A673 (cell line): ENCODE measurements at regions not wholly inside any gene's neighbourhood (a gene's known extent, or its start where the extent isn't known, plus 50 kb on each side); places are given as distances from the start of the nearest gene placed in this dataset.

ENCODE experiments used
- BruUV-seq: library from RNA; stranded (reverse); fragments of 400-500 nt; replicated peaks from 2 replicates; lab custom pipeline; 2021; lab: Mats Ljungman, UMichigan
- CTCF ChIA-PET: fragments of 300-600 bp; sonication (Branson Sonifier 250); formaldehyde crosslinking; loops from one replicate; lab custom pipeline; 2022; ENCODE audit warnings: antibody characterized with exemption; lab: Charles Lee
- POLR2A ChIA-PET: fragments of 300-600 bp; sonication (Branson Sonifier 250); formaldehyde crosslinking; loops from one replicate; lab custom pipeline; 2022; ENCODE audit warnings: antibody characterized with exemption; ENCODE audit not compliant: low non-redundant PET; lab: Charles Lee
- DNase-seq: peaks from one replicate; pipeline ENCODE4 v3.0.0-alpha.2; 2015; ENCODE audit warnings: low spot score
- H3K27ac ChIP-seq: fragments of 200-600 bp; sonication (generic); 2 replicates; pipeline ENCODE4 v1.5.1; 2016; ENCODE audit warnings: mixed run types, low read depth, mild to moderate bottlenecking, mixed read lengths, antibody characterized with exemption, low read length; ENCODE audit not compliant: poor library complexity, severe bottlenecking
- H3K27me3 ChIP-seq: fragments of 200-600 bp; sonication (generic); replicated peaks from 2 replicates; pipeline ENCODE4 v1.6.1; 2017; ENCODE audit warnings: mixed run types, low read depth, mild to moderate bottlenecking, mixed read lengths, antibody characterized with exemption, low read length; ENCODE audit not compliant: insufficient read depth, poor library complexity
- H3K36me3 ChIP-seq: fragments of 200-600 bp; sonication (generic); 2 replicates; pipeline ENCODE4 v1.6.1; 2016; ENCODE audit warnings: mixed run types, mild to moderate bottlenecking, mixed read lengths, antibody characterized with exemption, low read length; ENCODE audit not compliant: insufficient read depth, poor library complexity, severe bottlenecking
- H3K4me1 ChIP-seq: fragments of 200-600 bp; sonication (generic); 2 replicates; pipeline ENCODE4 v1.6.1; 2017; ENCODE audit warnings: mixed run types, mild to moderate bottlenecking, mixed read lengths, antibody characterized with exemption, low read length; ENCODE audit not compliant: insufficient read depth, poor library complexity, severe bottlenecking
- H3K4me3 ChIP-seq: fragments of 200-600 bp; sonication (generic); 2 replicates; pipeline ENCODE4 v1.5.1; 2016; ENCODE audit warnings: low read depth, mixed run types, mild to moderate bottlenecking, mixed read lengths, low read length; ENCODE audit not compliant: poor library complexity, severe bottlenecking
- H3K9me3 ChIP-seq: fragments of 200-600 bp; sonication (generic); 2 replicates; pipeline ENCODE4 v1.6.1; 2016; ENCODE audit warnings: mixed run types, low read depth, mild to moderate bottlenecking, mixed read lengths, antibody characterized with exemption, low read length; ENCODE audit not compliant: poor library complexity, severe bottlenecking
- EZH2 ChIP-seq: fragments of 200-600 bp; sonication (generic); IDR thresholded peaks from 2 replicates; pipeline ENCODE4 v1.6.1; 2017; ENCODE audit warnings: borderline replicate concordance, low read depth, mild to moderate bottlenecking, mixed read lengths, antibody characterized with exemption, low read length; ENCODE audit not compliant: poor library complexity, severe bottlenecking
- intact Hi-C: fragments of 100-400 bp; cut with micrococcal nuclease; formaldehyde crosslinking; loops from one replicate; pipeline ENCODE4 v1.10.0; 2022; ENCODE audit not compliant: unreplicated experiment
- TF ChIP-seq, protein P1 (sequence below): fragments of 300-800, 200-600 bp; sonication (generic); conservative IDR thresholded peaks from 2 replicates; pipeline ENCODE4 v1.5.1; 2017; ENCODE audit warnings: low read depth, mild to moderate bottlenecking, antibody characterized with exemption, low read length, moderate library complexity, mixed read lengths

DNA sequence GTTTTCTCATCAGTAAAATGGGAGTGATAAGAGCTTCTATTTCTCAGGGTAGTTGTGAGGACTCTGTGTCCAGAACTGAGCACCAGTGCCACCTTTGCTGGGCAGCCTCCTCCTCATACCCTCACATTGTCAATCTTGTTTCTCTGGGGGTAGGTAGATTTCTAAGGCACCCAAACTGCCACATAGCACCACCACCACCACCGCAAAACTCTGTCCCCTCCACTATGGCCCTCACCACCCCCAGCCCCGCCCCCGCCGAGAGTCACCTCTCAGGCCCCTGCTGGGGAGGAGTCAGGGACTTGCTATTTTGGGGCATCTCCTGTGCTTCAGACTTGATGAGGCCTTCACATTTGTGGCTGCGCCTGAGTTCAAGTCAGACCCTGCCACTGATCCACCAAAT, 549.2 kb downstream of the PTPRU start:
- intact Hi-C loops = no loop called here
- H3K9me3 ChIP-seq = no peaks in the 10 kb centered on the region
- no peaks in the 10 kb centered on the region for H3K4me1 ChIP-seq
- no peak for TF ChIP-seq EZH2
- TF ChIP-seq, protein P1, sequence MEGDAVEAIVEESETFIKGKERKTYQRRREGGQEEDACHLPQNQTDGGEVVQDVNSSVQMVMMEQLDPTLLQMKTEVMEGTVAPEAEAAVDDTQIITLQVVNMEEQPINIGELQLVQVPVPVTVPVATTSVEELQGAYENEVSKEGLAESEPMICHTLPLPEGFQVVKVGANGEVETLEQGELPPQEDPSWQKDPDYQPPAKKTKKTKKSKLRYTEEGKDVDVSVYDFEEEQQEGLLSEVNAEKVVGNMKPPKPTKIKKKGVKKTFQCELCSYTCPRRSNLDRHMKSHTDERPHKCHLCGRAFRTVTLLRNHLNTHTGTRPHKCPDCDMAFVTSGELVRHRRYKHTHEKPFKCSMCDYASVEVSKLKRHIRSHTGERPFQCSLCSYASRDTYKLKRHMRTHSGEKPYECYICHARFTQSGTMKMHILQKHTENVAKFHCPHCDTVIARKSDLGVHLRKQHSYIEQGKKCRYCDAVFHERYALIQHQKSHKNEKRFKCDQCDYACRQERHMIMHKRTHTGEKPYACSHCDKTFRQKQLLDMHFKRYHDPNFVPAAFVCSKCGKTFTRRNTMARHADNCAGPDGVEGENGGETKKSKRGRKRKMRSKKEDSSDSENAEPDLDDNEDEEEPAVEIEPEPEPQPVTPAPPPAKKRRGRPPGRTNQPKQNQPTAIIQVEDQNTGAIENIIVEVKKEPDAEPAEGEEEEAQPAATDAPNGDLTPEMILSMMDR = no peak
- no TSS peak for BruUV-seq
- H3K4me3 ChIP-seq = no peak overlapping the region
- H3K27ac ChIP-seq = no peak overlapping the region
- ChIA-PET POLR2A (no interaction called here), CTCF (no interaction called here)
- H3K36me3 ChIP-seq = no peaks in the 10 kb centered on the region
- no peak for DNase-seq
- peaks cover 17% of the 10 kb centered on the region for H3K27me3 ChIP-seq

DNA sequence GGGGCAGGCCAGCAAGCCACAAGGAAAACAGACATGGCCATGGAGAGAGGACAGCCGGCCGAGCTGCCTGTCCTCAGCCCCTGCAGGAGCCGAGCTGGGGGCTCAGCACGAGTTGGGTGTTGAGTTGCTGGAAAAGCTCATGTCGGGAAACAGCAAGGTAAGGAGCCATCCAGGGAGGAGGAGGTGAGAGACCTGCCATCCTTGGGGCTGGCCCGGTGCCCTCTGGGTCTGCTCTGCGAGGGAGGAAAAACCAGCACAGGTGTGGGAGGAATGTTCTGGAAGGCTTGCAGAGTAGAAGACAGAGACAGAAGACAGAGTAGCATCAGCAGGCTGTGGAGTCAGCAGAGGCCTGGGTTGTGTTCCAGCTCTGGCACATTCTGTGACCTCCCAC, 548.8 kb downstream of the PTPRU start:
- Histone ChIP-seq H3K4me1 (no peaks in the 10 kb centered on the region), H3K9me3 (no peaks in the 10 kb centered on the region), H3K36me3 (no peaks in the 10 kb centered on the region), H3K27ac (no peak overlapping the region), H3K4me3 (no peak overlapping the region), H3K27me3 (peaks cover 21% of the 10 kb centered on the region)
- DNase-seq = no peak
- TF ChIP-seq EZH2 = no peak
- TF ChIP-seq, protein P1 = no peak
- ChIA-PET POLR2A (no interaction called here), CTCF (no interaction called here)
- no TSS peak for BruUV-seq
- intact Hi-C loops = no loop called here

- ChIA-PET CTCF (no interaction called here), POLR2A (no interaction called here)
- Histone ChIP-seq H3K27me3 (peaks cover 27% of the 10 kb centered on the region), H3K4me1 (no peaks in the 10 kb centered on the region), H3K4me3 (no peak overlapping the region), H3K9me3 (no peaks in the 10 kb centered on the region), H3K36me3 (no peaks in the 10 kb centered on the region), H3K27ac (no peak overlapping the region)
- no peak for TF ChIP-seq EZH2
- TF ChIP-seq, protein P1 = no peak
- BruUV-seq = no TSS peak
- no peak for DNase-seq
- intact Hi-C loops = no loop called here
Observed at GRCh38 chr1:29784276-29785136, 548.2 kb downstream of the PTPRU start.
